OCI-LY3 (cell line): ENCODE measurements at regions not wholly inside any gene's neighbourhood (a gene's known extent, or its start where the extent isn't known, plus 50 kb on each side); places are given as distances from the start of the nearest gene placed in this dataset.

Source experiments
- H2AFZ ChIP-seq: fragments of 200-600, 300-600 bp; shearing (Covaris generic); 2 replicates; pipeline ENCODE4 v1.6.0; 2014; ENCODE audit warnings: antibody characterized with exemption, low read depth, low read length
- H3K27ac ChIP-seq: fragments of 200-600, 300-600 bp; sonication (generic); 2 replicates; pipeline ENCODE4 v1.5.1; 2014; ENCODE audit warnings: mild to moderate bottlenecking, low read length, moderate library complexity, mixed read lengths
- H3K27me3 ChIP-seq: fragments of 200-600, 300-600 bp; sonication (generic); 2 replicates; pipeline ENCODE4 v1.6.1; 2014; ENCODE audit warnings: low read depth, low read length, mixed read lengths
- H3K36me3 ChIP-seq: fragments of 200-600, 300-600 bp; sonication (generic); replicated peaks from 2 replicates; pipeline ENCODE3; 2014; ENCODE audit warnings: low read depth, low read length, mixed read lengths
- H3K4me1 ChIP-seq: fragments of 300-600, 200-600 bp; sonication (generic); 2 replicates; pipeline ENCODE4 v1.6.1; 2014; ENCODE audit warnings: low read length, mixed read lengths
- H3K4me2 ChIP-seq: fragments of 200-600, 300-600 bp; sonication (generic); 2 replicates; pipeline ENCODE4 v1.6.1; 2014; ENCODE audit warnings: low read length, mixed read lengths
- H3K4me3 ChIP-seq: fragments of 300-600, 200-600 bp; sonication (generic); 2 replicates; pipeline ENCODE4 v1.5.1; 2014; ENCODE audit warnings: antibody characterized with exemption, mild to moderate bottlenecking, low read length, moderate library complexity
- H3K79me2 ChIP-seq: fragments of 300-600, 200-600 bp; shearing (Covaris generic); 2 replicates; pipeline ENCODE4 v1.6.1; 2014; ENCODE audit warnings: mild to moderate bottlenecking, low read length, mixed read lengths
- H3K9ac ChIP-seq: fragments of 300-600, 200-600 bp; shearing (Covaris generic); 2 replicates; pipeline ENCODE4 v1.6.0; 2014; ENCODE audit warnings: mild to moderate bottlenecking, low read length, moderate library complexity
- H3K9me3 ChIP-seq: fragments of 200-600, 300-600 bp; shearing (Covaris generic); 2 replicates; pipeline ENCODE4 v1.6.1; 2014; ENCODE audit warnings: low read length, mixed read lengths; ENCODE audit not compliant: insufficient read depth
- H4K20me1 ChIP-seq: fragments of 200-600, 300-600 bp; sonication (generic); 2 replicates; pipeline ENCODE4 v1.6.1; 2016; ENCODE audit warnings: low read length, mixed read lengths; ENCODE audit not compliant: insufficient read depth
- EZH2phosphoT487 ChIP-seq: fragments of 200-600 bp; shearing (Covaris generic); IDR thresholded peaks from 2 replicates; pipeline ENCODE4 v1.6.1; 2018; ENCODE audit warnings: antibody characterized with exemption, mixed run types, low read depth
- TF ChIP-seq, protein P1 (sequence below): fragments of 200-600, 300-600 bp; sonication (generic); IDR thresholded peaks from 2 replicates; pipeline ENCODE4 v1.5.1; 2014; ENCODE audit warnings: antibody characterized with exemption, low read length, low read depth

DNA sequence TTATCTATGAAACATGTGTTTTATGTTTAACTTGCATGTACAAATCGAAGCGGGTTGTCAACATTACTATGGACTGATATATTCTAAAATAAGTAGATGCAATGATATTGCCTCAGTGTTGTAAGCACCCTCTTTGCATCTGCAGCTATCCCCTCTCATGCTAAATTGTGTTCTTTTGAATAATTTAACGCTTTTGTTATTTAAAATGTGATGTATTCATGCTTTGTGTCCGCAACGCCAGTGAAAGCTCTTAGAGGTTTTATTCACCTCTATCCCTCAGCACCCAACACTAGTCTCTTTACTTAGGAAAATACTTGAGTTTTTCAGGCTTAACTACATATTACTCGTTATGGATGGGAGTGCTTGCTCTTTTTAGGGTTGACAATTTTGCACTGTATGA lies 173.7 kb upstream of the ID4 start:
- no peak overlapping the region for H2AFZ ChIP-seq
- no peak overlapping the region for H3K27ac ChIP-seq
- H4K20me1 ChIP-seq: no peaks in the 10 kb centered on the region
- H3K9me3 ChIP-seq: no peaks in the 10 kb centered on the region
- no peak overlapping the region for H3K4me2 ChIP-seq
- H3K36me3 ChIP-seq: no peaks in the 10 kb centered on the region
- no peaks in the 10 kb centered on the region for H3K27me3 ChIP-seq
- no peaks in the 10 kb centered on the region for H3K79me2 ChIP-seq
- H3K4me3 ChIP-seq: no peak overlapping the region
- no peaks in the 10 kb centered on the region for H3K4me1 ChIP-seq
- TF ChIP-seq, protein P1, sequence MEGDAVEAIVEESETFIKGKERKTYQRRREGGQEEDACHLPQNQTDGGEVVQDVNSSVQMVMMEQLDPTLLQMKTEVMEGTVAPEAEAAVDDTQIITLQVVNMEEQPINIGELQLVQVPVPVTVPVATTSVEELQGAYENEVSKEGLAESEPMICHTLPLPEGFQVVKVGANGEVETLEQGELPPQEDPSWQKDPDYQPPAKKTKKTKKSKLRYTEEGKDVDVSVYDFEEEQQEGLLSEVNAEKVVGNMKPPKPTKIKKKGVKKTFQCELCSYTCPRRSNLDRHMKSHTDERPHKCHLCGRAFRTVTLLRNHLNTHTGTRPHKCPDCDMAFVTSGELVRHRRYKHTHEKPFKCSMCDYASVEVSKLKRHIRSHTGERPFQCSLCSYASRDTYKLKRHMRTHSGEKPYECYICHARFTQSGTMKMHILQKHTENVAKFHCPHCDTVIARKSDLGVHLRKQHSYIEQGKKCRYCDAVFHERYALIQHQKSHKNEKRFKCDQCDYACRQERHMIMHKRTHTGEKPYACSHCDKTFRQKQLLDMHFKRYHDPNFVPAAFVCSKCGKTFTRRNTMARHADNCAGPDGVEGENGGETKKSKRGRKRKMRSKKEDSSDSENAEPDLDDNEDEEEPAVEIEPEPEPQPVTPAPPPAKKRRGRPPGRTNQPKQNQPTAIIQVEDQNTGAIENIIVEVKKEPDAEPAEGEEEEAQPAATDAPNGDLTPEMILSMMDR: no peak
- TF ChIP-seq EZH2phosphoT487: no peak
- H3K9ac ChIP-seq: no peak overlapping the region

DNA sequence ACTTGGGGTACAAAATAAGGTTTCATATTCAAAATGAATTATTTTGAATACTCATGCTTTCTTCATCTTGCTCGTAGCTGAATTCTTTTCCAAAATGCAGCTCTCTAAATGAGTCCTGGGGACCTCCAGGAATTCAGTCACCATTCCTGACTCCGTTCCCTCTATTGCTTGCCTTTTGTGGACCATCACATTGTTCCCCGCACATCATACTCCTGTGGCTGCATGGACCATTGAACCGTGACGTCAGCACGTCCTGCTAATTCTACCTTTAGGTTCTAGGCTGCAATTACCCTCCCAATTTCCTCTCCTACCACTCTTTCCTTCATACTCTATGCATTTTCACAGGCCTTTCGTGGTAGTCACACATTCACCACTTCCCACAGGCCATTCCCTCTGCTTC lies 173.1 kb upstream of the ID4 start:
- Histone ChIP-seq H3K36me3 (no peaks in the 10 kb centered on the region), H2AFZ (no peak overlapping the region), H3K9ac (no peak overlapping the region), H3K9me3 (no peaks in the 10 kb centered on the region), H3K4me1 (no peaks in the 10 kb centered on the region), H4K20me1 (no peaks in the 10 kb centered on the region), H3K27me3 (no peaks in the 10 kb centered on the region), H3K4me2 (no peak overlapping the region), H3K27ac (no peak overlapping the region), H3K4me3 (no peak overlapping the region), H3K79me2 (no peaks in the 10 kb centered on the region)
- TF ChIP-seq EZH2phosphoT487: no peak
- TF ChIP-seq, protein P1: no peak

- no peaks in the 10 kb centered on the region for H3K27me3 ChIP-seq
- no peaks in the 10 kb centered on the region for H4K20me1 ChIP-seq
- no peak overlapping the region for H3K9ac ChIP-seq
- no peaks in the 10 kb centered on the region for H3K4me1 ChIP-seq
- H3K4me2 ChIP-seq: no peak overlapping the region
- H3K79me2 ChIP-seq: no peaks in the 10 kb centered on the region
- no peak overlapping the region for H2AFZ ChIP-seq
- H3K27ac ChIP-seq: no peak overlapping the region
- H3K4me3 ChIP-seq: no peak overlapping the region
- H3K9me3 ChIP-seq: no peaks in the 10 kb centered on the region
- H3K36me3 ChIP-seq: no peaks in the 10 kb centered on the region
- TF ChIP-seq, protein P1: no peak
- TF ChIP-seq EZH2phosphoT487: no peak
Measured at GRCh38 chr6:19664878-19665612, 172.1 kb upstream of the ID4 start.

DNA sequence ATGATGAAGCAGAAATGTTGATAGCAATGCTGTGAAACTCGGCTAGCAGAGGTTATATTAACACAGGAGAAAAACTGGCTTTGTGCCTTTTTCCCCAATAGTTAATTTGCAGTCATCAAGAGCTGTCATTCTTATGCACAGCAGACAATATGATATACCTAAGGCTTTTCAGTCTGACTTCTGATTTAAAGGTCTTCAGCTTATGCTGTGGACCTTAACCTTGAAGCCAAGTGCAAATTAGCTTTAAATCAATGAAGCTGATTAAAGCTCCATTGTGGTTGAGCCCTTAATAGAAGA lies 171.6 kb upstream of the ID4 start:
- no peak overlapping the region for H3K4me2 ChIP-seq
- no peak overlapping the region for H3K4me3 ChIP-seq
- H3K9ac ChIP-seq: no peak overlapping the region
- no peaks in the 10 kb centered on the region for H3K9me3 ChIP-seq
- H2AFZ ChIP-seq: no peak overlapping the region
- H3K79me2 ChIP-seq: no peaks in the 10 kb centered on the region
- no peaks in the 10 kb centered on the region for H3K36me3 ChIP-seq
- TF ChIP-seq, protein P1: no peak
- no peak for TF ChIP-seq EZH2phosphoT487
- no peaks in the 10 kb centered on the region for H3K4me1 ChIP-seq
- no peak overlapping the region for H3K27ac ChIP-seq
- no peaks in the 10 kb centered on the region for H3K27me3 ChIP-seq
- H4K20me1 ChIP-seq: no peaks in the 10 kb centered on the region
